Prostate gland (tissue), 2 donors: ENCODE measurements at regions not wholly inside any gene's neighbourhood (a gene's known extent, or its start where the extent isn't known, plus 50 kb on each side); places are given as distances from the start of the nearest gene placed in this dataset.

Experiments
- DNase-seq: peaks from one replicate; pipeline ENCODE4 v3.0.0-alpha.2; 2019; ENCODE audit warnings: low spot score
- H3K27ac ChIP-seq, 2 donors: fragments of 200-600 bp; sonication (generic); 2 replicates each; pipeline ENCODE4 v1.5.1; 2017 to 2019
- H3K27me3 ChIP-seq: fragments of 200-600 bp; sonication (generic); replicated peaks from 2 replicates; pipeline ENCODE4 v1.5.1; 2019; ENCODE audit not compliant: insufficient read depth
- H3K36me3 ChIP-seq, 2 donors: fragments of 200-600 bp; sonication (generic); 1 replicate in 1 of 2; 2 replicates in 1 of 2; pipeline versions ENCODE4 v1.5.1 to v1.8.1; 2017 to 2019
- H3K4me1 ChIP-seq: fragments of 200-600 bp; sonication (generic); replicated peaks from 2 replicates; pipeline ENCODE4 v1.5.1; 2019
- H3K4me3 ChIP-seq, 2 donors: fragments of 200-600 bp; sonication (generic); 2 replicates each; pipeline ENCODE4 v1.5.1; 2017 to 2019
- H3K9me3 ChIP-seq: fragments of 200-600 bp; sonication (generic); 2 replicates; pipeline ENCODE4 v1.5.1; 2017
- CTCF ChIP-seq, 4 experiments: fragments of 200-600 bp in 2 of 4; fragments of 450-650 bp in 2 of 4; sonication (generic) in 2 of 4; IDR thresholded peaks; 1 replicate in 3 of 4; 2 replicates in 1 of 4; pipeline ENCODE4 v1.5.1; 2016 to 2019; ENCODE audit warnings: antibody characterized with exemption in 4 of 4, mild to moderate bottlenecking in 2 of 4, moderate library complexity in 2 of 4
- POLR2A ChIP-seq: fragments of 450-650 bp; IDR thresholded peaks from one replicate; pipeline ENCODE4 v1.6.1; 2016; ENCODE audit warnings: antibody characterized with exemption, mild to moderate bottlenecking
- POLR2AphosphoS5 ChIP-seq: sonication (generic); formaldehyde crosslinking; IDR thresholded peaks from one replicate; pipeline ENCODE4 v1.6.1; 2017; ENCODE audit warnings: antibody characterized with exemption
- WGBS: methylation state at CpG from one replicate; pipeline ENCODE4 v1.1.5; 2018; 5-methylcytosine and 5-hydroxymethylcytosine counted together
- intact Hi-C: fragments of 100-400 bp; cut with DNase I; formaldehyde crosslinking; loops from one replicate; pipeline ENCODE4 v1.14.2; 2022

GRCh38 chr2:7969756-7970515, 711.9 kb upstream of the ID2 start:
- no peak for DNase-seq

DNA sequence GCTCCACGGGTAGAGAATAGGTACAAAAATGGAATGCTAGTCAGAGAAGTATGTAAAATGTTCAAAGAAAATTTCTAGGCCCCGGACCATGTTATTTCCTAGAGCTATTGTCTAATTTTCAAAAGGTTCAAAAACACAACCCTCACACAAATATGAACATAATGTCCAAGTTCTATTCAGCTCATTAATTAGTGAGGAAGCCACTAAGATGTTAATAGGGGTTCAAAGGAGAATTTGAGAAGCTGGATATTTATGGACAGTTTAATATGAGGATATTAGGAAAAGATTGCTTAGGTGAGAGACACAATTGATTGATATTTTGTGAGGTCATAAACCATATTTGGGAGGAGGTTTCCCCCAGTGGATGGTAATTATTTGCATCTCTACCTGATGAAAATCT, 710.6 kb upstream of the ID2 start:
- no peaks in the 10 kb centered on the region for H3K9me3 ChIP-seq
- intact Hi-C loops: no loop called here
- DNase-seq: no peak
- no peaks in the 10 kb centered on the region for H3K27me3 ChIP-seq
- 88% methylated on average over 2 of the region's 2 CpGs for WGBS
- TF ChIP-seq POLR2AphosphoS5: no peak
- no peak overlapping the region for H3K4me3 ChIP-seq
- no peaks in the 10 kb centered on the region for H3K4me1 ChIP-seq
- no peaks in the 10 kb centered on the region for H3K36me3 ChIP-seq
- no peak overlapping the region for H3K27ac ChIP-seq

More at GRCh38 chr2:7969756-7970515, 711.9 kb upstream of the ID2 start:
- intact Hi-C loops: no loop called here
- Histone ChIP-seq H3K4me3 (no peak overlapping the region), H3K4me1 (no peaks in the 10 kb centered on the region), H3K27me3 (no peaks in the 10 kb centered on the region), H3K9me3 (no peaks in the 10 kb centered on the region), H3K36me3 (no peaks in the 10 kb centered on the region), H3K27ac (no peak overlapping the region)
- TF ChIP-seq POLR2A (no peak), POLR2AphosphoS5 (no peak), CTCF (IDR thresholded peaks at IDR 0.05) (no peak)
- WGBS: 69% methylated on average over 10 of the region's 10 CpGs

- Histone ChIP-seq H3K36me3 (no peaks in the 10 kb centered on the region), H3K27me3 (no peaks in the 10 kb centered on the region), H3K27ac (no peak overlapping the region), H3K4me3 (no peak overlapping the region), H3K4me1 (no peaks in the 10 kb centered on the region), H3K9me3 (no peaks in the 10 kb centered on the region)
- 90% methylated on average over 4 of the region's 4 CpGs for WGBS
- DNase-seq: no peak
- intact Hi-C loops: no loop called here
- TF ChIP-seq CTCF (IDR thresholded peaks at IDR 0.05): no peak
- no peak for TF ChIP-seq POLR2A
- no peak for TF ChIP-seq POLR2AphosphoS5
Measured at GRCh38 chr2:7971841-7972240, 710.0 kb upstream of the ID2 start.

GRCh38 chr2:7972670-7973069, 709.2 kb upstream of the ID2 start:
- Histone ChIP-seq H3K4me3 (no peak overlapping the region), H3K27me3 (no peaks in the 10 kb centered on the region), H3K9me3 (no peaks in the 10 kb centered on the region), H3K4me1 (no peaks in the 10 kb centered on the region), H3K36me3 (no peaks in the 10 kb centered on the region), H3K27ac (no peak overlapping the region)
- WGBS: 94% methylated on average over 7 of the region's 7 CpGs
- TF ChIP-seq CTCF (IDR thresholded peaks at IDR 0.05): no peak
- no peak for TF ChIP-seq POLR2A
- TF ChIP-seq POLR2AphosphoS5: no peak
- DNase-seq: no peak
- intact Hi-C loops: no loop called here

- no peak for DNase-seq
- intact Hi-C loops: no loop called here
- Histone ChIP-seq H3K27me3 (no peaks in the 10 kb centered on the region), H3K9me3 (no peaks in the 10 kb centered on the region), H3K4me3 (no peak overlapping the region), H3K27ac (no peak overlapping the region), H3K36me3 (no peaks in the 10 kb centered on the region), H3K4me1 (no peaks in the 10 kb centered on the region)
- 82% methylated on average over 8 of the region's 8 CpGs for whole genome bisulfite sequencing
- no peak for TF ChIP-seq CTCF (IDR thresholded peaks at IDR 0.05)
- TF ChIP-seq POLR2A: no peak
- TF ChIP-seq POLR2AphosphoS5: no peak
Measured at GRCh38 chr2:7973801-7974480, 707.9 kb upstream of the ID2 start.
